ENCODE measurements at regions not wholly inside any gene's neighbourhood (a gene's known extent, or its start where the extent isn't known, plus 50 kb on each side); places are given as distances from the start of the nearest gene placed in this dataset.

DNA sequence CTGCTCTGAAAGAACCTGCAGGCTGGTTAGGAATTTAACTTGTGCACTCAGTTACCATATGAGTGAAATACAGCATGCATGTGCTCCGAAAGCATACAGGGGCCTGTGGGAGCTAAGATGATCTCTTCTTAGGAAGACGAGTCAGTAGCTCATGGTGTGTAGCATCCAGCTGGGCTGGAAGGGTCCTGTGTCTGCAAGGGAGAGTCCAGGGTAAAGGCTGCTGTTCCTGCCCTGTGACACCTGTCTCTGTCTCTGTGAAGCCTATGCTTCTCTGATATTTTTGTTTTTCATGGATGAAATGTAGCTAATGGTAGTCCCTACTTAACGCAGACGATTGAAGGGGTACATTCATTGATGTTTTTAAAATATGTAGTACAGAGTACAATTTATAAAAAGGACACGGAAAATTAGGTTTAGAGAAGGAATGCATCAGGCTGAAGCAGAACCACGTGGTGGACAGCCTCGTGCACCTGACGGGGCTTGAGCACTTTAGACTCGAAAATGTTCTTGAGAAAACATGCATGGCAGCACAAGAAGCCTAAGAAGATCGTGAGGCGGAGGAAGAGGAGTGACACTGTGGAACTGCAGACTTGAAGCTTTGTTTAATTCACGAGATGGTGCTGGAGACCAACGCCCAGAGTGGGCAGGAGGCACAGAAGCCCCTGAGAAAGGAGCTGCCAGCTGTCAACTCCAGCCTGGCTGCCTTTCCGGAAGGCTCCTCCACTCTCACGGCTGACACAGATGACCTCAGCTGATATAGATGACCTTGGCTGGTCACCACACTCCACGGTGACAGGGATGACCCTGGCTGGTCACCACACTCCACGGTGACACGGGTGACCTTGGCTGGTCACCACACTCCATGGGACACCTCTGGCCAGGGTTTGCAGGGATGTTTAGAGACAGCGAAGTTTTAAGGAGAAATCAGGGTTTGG lies 110.6 kb downstream of the TMEM18 start:
- no peak overlapping the region for H3K4me3 ChIP-seq (replicated peaks; ENCODE audit: low read depth, low read length)
- no peak for DNase-seq (ENCODE audit: extremely low read depth, low read depth)
- TF ChIP-seq CTCF (IDR thresholded peaks at IDR 0.05; ENCODE audit: low read depth, low read length, missing control alignments): no peak

GRCh38 chr2:564471-565181 lies 112.6 kb downstream of the TMEM18 start:
- no peak for DNase-seq (ENCODE audit: extremely low read depth, low read depth)
- no peak for TF ChIP-seq CTCF (IDR thresholded peaks at IDR 0.05; ENCODE audit: low read depth, low read length, missing control alignments)
- no peak overlapping the region for H3K4me3 ChIP-seq (replicated peaks; ENCODE audit: low read depth, low read length)

DNA sequence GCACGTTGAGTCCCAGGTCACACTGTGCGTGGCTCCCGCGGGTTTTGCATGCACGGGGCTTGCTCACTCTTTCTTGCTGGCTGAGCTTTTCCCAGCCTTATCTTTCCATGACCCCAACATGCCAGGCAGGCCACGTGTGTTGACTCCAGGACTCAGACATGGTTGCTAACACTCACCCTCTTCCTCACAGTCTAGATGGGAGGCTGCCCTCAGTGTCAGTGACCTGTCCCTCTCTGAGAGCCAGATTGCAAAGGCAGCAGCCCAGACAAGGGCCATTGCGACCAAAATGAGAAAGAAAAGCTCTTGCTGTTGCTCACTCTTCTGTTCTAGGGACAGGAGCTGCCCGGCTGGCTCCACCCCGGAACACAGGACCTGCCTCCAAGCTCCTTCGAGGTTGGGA lies 113.7 kb downstream of the TMEM18 start:
- no peak for TF ChIP-seq CTCF (IDR thresholded peaks at IDR 0.05; ENCODE audit: low read depth, low read length, missing control alignments)
- H3K4me3 ChIP-seq (replicated peaks; ENCODE audit: low read depth, low read length): no peak overlapping the region
- DNase-seq (ENCODE audit: extremely low read depth, low read depth): no peak

DNA sequence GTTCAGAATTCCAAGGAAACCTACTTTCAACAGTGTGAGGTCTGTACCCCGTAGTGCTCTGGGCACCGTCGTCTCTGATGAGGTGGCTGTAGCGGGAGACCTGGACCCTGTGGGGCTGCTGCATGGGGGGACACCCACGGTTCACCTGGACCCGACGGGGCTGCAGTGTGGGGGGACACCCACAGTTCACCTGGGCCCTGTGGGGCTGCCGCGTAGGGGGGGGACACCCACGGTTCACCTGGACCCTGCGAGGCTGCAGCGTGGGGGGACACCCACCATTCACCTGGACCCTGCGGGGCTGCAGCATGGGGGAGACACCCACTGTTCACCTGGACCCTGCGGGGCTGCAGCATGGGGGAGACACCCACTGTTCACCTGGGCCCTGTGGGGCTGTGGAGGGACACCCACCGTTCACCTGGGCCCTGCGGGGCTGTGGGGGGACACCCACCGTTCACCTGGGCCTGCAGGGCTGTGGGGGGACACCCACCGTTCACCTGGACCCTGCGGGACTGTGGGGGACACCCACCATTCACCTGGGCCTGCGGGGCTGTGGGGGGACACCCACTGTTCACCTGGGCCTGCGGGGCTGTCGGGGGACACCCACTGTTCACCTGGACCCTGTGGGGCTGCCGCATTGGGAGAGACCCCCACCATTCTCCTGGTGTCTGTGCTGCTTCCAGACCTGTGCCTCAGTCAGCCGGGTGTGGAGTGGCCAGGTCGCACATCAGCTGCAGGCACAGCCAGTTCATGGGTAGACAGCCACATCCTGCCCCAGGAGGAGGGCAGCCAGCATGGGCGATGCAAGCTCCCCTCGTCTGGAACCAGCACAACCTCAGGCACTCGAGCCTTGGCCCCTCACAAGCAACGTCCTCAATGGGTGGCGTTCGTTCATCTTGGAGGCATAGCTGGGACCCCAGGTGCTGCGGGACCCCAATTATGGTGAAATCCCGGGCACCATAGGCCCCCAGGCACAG lies 114.5 kb downstream of the TMEM18 start:
- TF ChIP-seq CTCF (IDR thresholded peaks at IDR 0.05; ENCODE audit: low read depth, low read length, missing control alignments): no peak
- DNase-seq (ENCODE audit: extremely low read depth, low read depth): no peak
- no peak overlapping the region for H3K4me3 ChIP-seq (replicated peaks; ENCODE audit: low read depth, low read length)

- TF ChIP-seq CTCF (IDR thresholded peaks at IDR 0.05; ENCODE audit: low read depth, low read length, missing control alignments): no peak
- DNase-seq (ENCODE audit: extremely low read depth, low read depth): no peak
- no peak overlapping the region for H3K4me3 ChIP-seq (replicated peaks; ENCODE audit: low read depth, low read length)
Measured at GRCh38 chr2:558879-559278, 118.3 kb downstream of the TMEM18 start.

GRCh38 chr2:558302-558642 lies 118.9 kb downstream of the TMEM18 start:
- no peak for TF ChIP-seq CTCF (IDR thresholded peaks at IDR 0.05; ENCODE audit: low read depth, low read length, missing control alignments)
- no peak overlapping the region for H3K4me3 ChIP-seq (replicated peaks; ENCODE audit: low read depth, low read length)
- no peak for DNase-seq (ENCODE audit: extremely low read depth, low read depth)
